Right atrium auricular region (tissue), 2 donors: ENCODE measurements at regions not wholly inside any gene's neighbourhood (a gene's known extent, or its start where the extent isn't known, plus 50 kb on each side); places are given as distances from the start of the nearest gene placed in this dataset.

ENCODE experiments used
- DNase-seq: peaks from one replicate; pipeline ENCODE4 v3.0.0-alpha.2; 2019; ENCODE audit warnings: low spot score
- H3K27ac ChIP-seq, 2 donors: fragments of 200-600 bp; sonication (generic); 1 replicate in 1 of 2; 2 replicates in 1 of 2; pipeline ENCODE4 v1.5.1; 2016 to 2019
- H3K27me3 ChIP-seq, 2 donors: fragments of 200-600 bp; sonication (generic); one replicate each; pipeline versions ENCODE4 v1.5.1 to v1.6.0; 2017 to 2019
- H3K36me3 ChIP-seq: fragments of 200-600 bp; sonication (generic); one replicate; pipeline ENCODE4 v1.5.1; 2016
- H3K4me1 ChIP-seq, 2 donors: fragments of 200-600 bp; sonication (generic); one replicate each; pipeline versions ENCODE4 v1.5.1 to v1.6.0; 2017 to 2019
- H3K4me3 ChIP-seq, 2 donors: fragments of 200-600 bp; sonication (generic); 1 replicate in 1 of 2; 2 replicates in 1 of 2; pipeline ENCODE4 v1.5.1; 2017 to 2019; ENCODE audit warnings: mild to moderate bottlenecking in 1 of 2, moderate library complexity in 1 of 2
- H3K9me3 ChIP-seq, 2 donors: fragments of 200-600 bp; sonication (generic); one replicate each; pipeline ENCODE4 v1.5.1; 2019
- CTCF ChIP-seq, 2 donors: fragments of 200-600 bp; sonication (generic); IDR thresholded peaks; one replicate each; pipeline ENCODE4 v1.5.1; 2019; ENCODE audit warnings: antibody characterized with exemption in 2 of 2

GRCh38 chr11:22512457-22512856, 113.2 kb downstream of the FANCF start:
- Histone ChIP-seq H3K4me3 (no peak overlapping the region), H3K9me3 (no peaks in the 10 kb centered on the region), H3K36me3 (no peaks in the 10 kb centered on the region), H3K27me3 (no peaks in the 10 kb centered on the region), H3K4me1 (no peaks in the 10 kb centered on the region), H3K27ac (no peak overlapping the region)
- no peak for TF ChIP-seq CTCF (IDR thresholded peaks at IDR 0.05)
- no peak for DNase-seq

GRCh38 chr11:22510741-22511140, 114.9 kb downstream of the FANCF start:
- no peaks in the 10 kb centered on the region for H3K9me3 ChIP-seq
- TF ChIP-seq CTCF (IDR thresholded peaks at IDR 0.05) = no peak
- no peaks in the 10 kb centered on the region for H3K36me3 ChIP-seq
- no peaks in the 10 kb centered on the region for H3K4me1 ChIP-seq
- no peak overlapping the region for H3K27ac ChIP-seq
- H3K27me3 ChIP-seq = no peaks in the 10 kb centered on the region
- DNase-seq = no peak
- H3K4me3 ChIP-seq = no peak overlapping the region

GRCh38 chr11:22510010-22510409, 115.6 kb downstream of the FANCF start:
- Histone ChIP-seq H3K9me3 (no peaks in the 10 kb centered on the region), H3K4me1 (no peaks in the 10 kb centered on the region), H3K4me3 (no peak overlapping the region), H3K27me3 (no peaks in the 10 kb centered on the region), H3K36me3 (no peaks in the 10 kb centered on the region), H3K27ac (no peak overlapping the region)
- no peak for DNase-seq
- TF ChIP-seq CTCF (IDR thresholded peaks at IDR 0.05) = no peak

GRCh38 chr11:22508665-22509064, 117.0 kb downstream of the FANCF start:
- H3K36me3 ChIP-seq = no peaks in the 10 kb centered on the region
- DNase-seq = no peak
- H3K9me3 ChIP-seq = no peaks in the 10 kb centered on the region
- no peak overlapping the region for H3K27ac ChIP-seq
- no peak overlapping the region for H3K4me3 ChIP-seq
- no peak for TF ChIP-seq CTCF (IDR thresholded peaks at IDR 0.05)
- no peaks in the 10 kb centered on the region for H3K4me1 ChIP-seq
- no peaks in the 10 kb centered on the region for H3K27me3 ChIP-seq

- H3K4me3 ChIP-seq = no peak overlapping the region
- TF ChIP-seq CTCF (IDR thresholded peaks at IDR 0.05) = no peak
- H3K27ac ChIP-seq = no peak overlapping the region
- no peaks in the 10 kb centered on the region for H3K27me3 ChIP-seq
- H3K36me3 ChIP-seq = no peaks in the 10 kb centered on the region
- no peaks in the 10 kb centered on the region for H3K4me1 ChIP-seq
- H3K9me3 ChIP-seq = no peaks in the 10 kb centered on the region
- no peak for DNase-seq
Measured at GRCh38 chr11:22497474-22497873, 128.1 kb downstream of the FANCF start.

GRCh38 chr11:22491555-22492225, 133.9 kb downstream of the FANCF start:
- Histone ChIP-seq H3K27me3 (no peaks in the 10 kb centered on the region), H3K4me3 (no peak overlapping the region), H3K36me3 (no peaks in the 10 kb centered on the region), H3K9me3 (no peaks in the 10 kb centered on the region), H3K27ac (no peak overlapping the region), H3K4me1 (no peaks in the 10 kb centered on the region)
- no peak for TF ChIP-seq CTCF (IDR thresholded peaks at IDR 0.05)
- no peak for DNase-seq
